Endothelial cell of umbilical vein (primary cell): ENCODE measurements at regions not wholly inside any gene's neighbourhood (a gene's known extent, or its start where the extent isn't known, plus 50 kb on each side); places are given as distances from the start of the nearest gene placed in this dataset.

Experiments used
- BruUV-seq: library from RNA; stranded (reverse); fragments of 400-500 nt; replicated peaks from 2 replicates; lab custom pipeline; 2021; lab: Mats Ljungman, UMichigan
- CTCF ChIA-PET: fragments of 300-600, 350-600 bp; sonication (Branson Sonifier 250); formaldehyde crosslinking; loops from one replicate; lab custom pipeline; 2021; ENCODE audit warnings: antibody characterized with exemption, inconsistent platforms; lab: Charles Lee
- POLR2A ChIA-PET: fragments of 300-600, 350-600 bp; sonication (Branson Sonifier 250); formaldehyde crosslinking; loops from one replicate; lab custom pipeline; 2021; ENCODE audit warnings: antibody characterized with exemption, inconsistent platforms; lab: Charles Lee
- DNase-seq: peaks from one replicate; pipeline ENCODE4 v3.0.0-alpha.2; 2011; ENCODE audit warnings: low read depth, low spot score
- FAIRE-seq: peaks from 2 replicates; lab custom pipeline; 2011; peaks lifted over from hg19 to GRCh38; lab: Jason Lieb, UNC
- H2AFZ ChIP-seq: 2 replicates; pipeline ENCODE4 v1.6.0; 2012; ENCODE audit warnings: low read depth, low read length, control low read depth, inconsistent platforms
- H3K27ac ChIP-seq: 2 replicates; pipeline ENCODE4 v1.5.1; 2011; ENCODE audit warnings: low read depth, mild to moderate bottlenecking, control low read depth, low read length, moderate library complexity; ENCODE audit not compliant: insufficient read depth
- H3K27me3 ChIP-seq, 2 experiments: 2 replicates each; pipeline versions ENCODE4 v1.6.0 to v1.6.1; 2011; ENCODE audit warnings: low read length in 2 of 2, mixed read lengths in 1 of 2; ENCODE audit not compliant: control insufficient read depth in 2 of 2, insufficient read depth in 2 of 2
- H3K36me3 ChIP-seq, 2 experiments: 2 replicates in 1 of 2; 3 replicates in 1 of 2; pipeline ENCODE4 v1.5.1; 2011; ENCODE audit warnings: low read length in 2 of 2, mild to moderate bottlenecking in 1 of 2, moderate library complexity in 1 of 2; ENCODE audit not compliant: control insufficient read depth in 2 of 2, insufficient read depth in 2 of 2; ENCODE audit errors: extremely low read depth in 1 of 2
- H3K4me1 ChIP-seq: 3 replicates; pipeline ENCODE4 v1.5.1; 2011; ENCODE audit warnings: mild to moderate bottlenecking, low read length; ENCODE audit not compliant: control insufficient read depth, insufficient read depth; ENCODE audit errors: extremely low read depth
- H3K4me2 ChIP-seq: 2 replicates; pipeline ENCODE4 v1.6.1; 2011; ENCODE audit warnings: low read length, control low read depth, mixed read lengths; ENCODE audit not compliant: insufficient read depth
- H3K4me3 ChIP-seq, 3 experiments: fragments of 200-600 bp in 1 of 3; sonication (generic), shearing (Covaris generic) in 1 of 3; replicated peaks in 1 of 3; 2 replicates each; pipeline ENCODE4 v1.5.1; 2011 to 2016; ENCODE audit warnings: control low read depth in 3 of 3, low read length in 3 of 3, mild to moderate bottlenecking in 2 of 3, inconsistent platforms in 1 of 3, low read depth in 1 of 3, moderate library complexity in 1 of 3; ENCODE audit not compliant: insufficient read depth in 1 of 3
- H3K79me2 ChIP-seq: 2 replicates; pipeline ENCODE4 v1.6.0; 2012; ENCODE audit warnings: low read length, inconsistent platforms; ENCODE audit not compliant: control insufficient read depth, insufficient read depth
- H3K9ac ChIP-seq: replicated peaks from 2 replicates; pipeline ENCODE3; 2011; ENCODE audit warnings: low read length, control low read depth; ENCODE audit not compliant: insufficient read depth; ENCODE audit errors: extremely low read depth
- H3K9me1 ChIP-seq: replicated peaks from 3 replicates; pipeline ENCODE4 v1.6.0; 2011; ENCODE audit warnings: mild to moderate bottlenecking, low read length; ENCODE audit not compliant: control insufficient read depth, insufficient read depth; ENCODE audit errors: extremely low read depth
- H3K9me3 ChIP-seq: replicated peaks from 2 replicates; pipeline ENCODE4 v1.5.1; 2012; ENCODE audit warnings: low read length, inconsistent platforms; ENCODE audit not compliant: control insufficient read depth, insufficient read depth
- H4K20me1 ChIP-seq: replicated peaks from 2 replicates; pipeline ENCODE3; 2011; ENCODE audit warnings: mild to moderate bottlenecking, low read length; ENCODE audit not compliant: control insufficient read depth, insufficient read depth; ENCODE audit errors: extremely low read depth
- EZH2 ChIP-seq: IDR thresholded peaks from 2 replicates; pipeline ENCODE4 v1.6.1; 2012; ENCODE audit warnings: borderline replicate concordance, low read depth, mild to moderate bottlenecking, moderate library complexity, low read length, inconsistent platforms; ENCODE audit not compliant: severe bottlenecking
- FOS ChIP-seq: IDR thresholded peaks from 2 replicates; pipeline ENCODE4 v1.6.1; 2011; ENCODE audit warnings: mild to moderate bottlenecking, low read length, moderate library complexity, borderline replicate concordance; ENCODE audit not compliant: insufficient read depth
- GATA2 ChIP-seq: IDR thresholded peaks from 2 replicates; pipeline ENCODE4 v1.7.0; 2011; ENCODE audit warnings: low read depth, mild to moderate bottlenecking, moderate library complexity, mixed read lengths, low read length; ENCODE audit not compliant: insufficient read length, insufficient read depth
- JUN ChIP-seq: IDR thresholded peaks from 2 replicates; pipeline ENCODE4 v1.6.1; 2011; ENCODE audit warnings: borderline replicate concordance, low read depth; ENCODE audit not compliant: insufficient read length, insufficient read depth
- MYC ChIP-seq: IDR thresholded peaks from one replicate; pipeline ENCODE4 v1.6.1; 2011; ENCODE audit warnings: mild to moderate bottlenecking, low read depth, low read length
- POLR2A ChIP-seq: IDR thresholded peaks from 2 replicates; pipeline ENCODE4 v1.6.1; 2012; ENCODE audit warnings: low read depth, mild to moderate bottlenecking, control low read depth, low read length
- POLR2AphosphoS5 ChIP-seq: IDR thresholded peaks from 2 replicates; pipeline ENCODE4 v1.6.1; 2012; ENCODE audit warnings: low read depth, mild to moderate bottlenecking, control low read depth, low read length, moderate library complexity; ENCODE audit not compliant: insufficient read depth
- dilution Hi-C: fragments of 300-500 bp; cut with MboI; formaldehyde crosslinking; loops from one replicate; pipeline ENCODE4 v1.15.0; 2019; ENCODE audit warnings: low sequenced_read_pairs; ENCODE audit not compliant: extremely low pct_ligation_motif_present
- intact Hi-C: fragments of 100-400 bp; cut with micrococcal nuclease; formaldehyde crosslinking; loops from one replicate; pipeline ENCODE4 v1.10.0; 2022
- TF ChIP-seq, protein P1 (sequence below): IDR thresholded peaks from 2 replicates; pipeline ENCODE4 v1.6.1; 2011; ENCODE audit not compliant: insufficient read depth, insufficient read length
- TF ChIP-seq, protein P2 (sequence below), 2 donors: IDR thresholded peaks; 1 replicate in 1 of 2; 2 replicates in 1 of 2; pipeline ENCODE4 v1.5.1; 2011; ENCODE audit warnings: low read length in 2 of 2, mild to moderate bottlenecking in 2 of 2, moderate library complexity in 2 of 2, control low read depth in 1 of 2, inconsistent platforms in 1 of 2, low read depth in 1 of 2; ENCODE audit not compliant: insufficient read depth in 1 of 2; ENCODE audit errors: extremely low read depth in 1 of 2

DNA sequence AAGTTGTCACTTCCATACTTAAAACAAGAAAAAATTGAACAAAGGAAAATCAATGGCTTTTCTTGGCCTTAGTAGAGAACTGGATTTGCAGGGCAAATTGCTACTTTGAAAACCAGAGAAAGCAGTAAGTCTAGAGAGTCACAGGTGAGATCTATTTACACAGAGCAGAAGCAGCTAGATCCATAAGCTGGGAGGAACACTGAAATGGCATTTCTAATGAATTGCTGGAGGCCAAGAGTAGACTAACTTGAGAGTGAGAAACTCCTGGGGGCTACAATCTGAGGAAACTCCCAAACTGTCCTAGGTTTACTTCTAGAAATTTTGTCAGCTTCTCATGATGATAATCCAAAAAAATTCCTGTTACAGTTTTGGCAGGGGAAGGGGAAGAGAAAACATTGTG is 133.3 kb downstream of the SPCS3 start:
- no peaks in the 10 kb centered on the region for H3K9me3 ChIP-seq
- no peak overlapping the region for H3K9ac ChIP-seq
- DNase-seq = no peak
- FAIRE-seq = no peak
- H3K36me3 ChIP-seq = no peaks in the 10 kb centered on the region
- no peaks in the 10 kb centered on the region for H3K9me1 ChIP-seq
- H3K27ac ChIP-seq = no peak overlapping the region
- H3K4me2 ChIP-seq = no peak overlapping the region
- H3K4me1 ChIP-seq = no peaks in the 10 kb centered on the region
- POLR2A ChIA-PET = no interaction called here
- no peaks in the 10 kb centered on the region for H3K79me2 ChIP-seq
- no peak overlapping the region for H2AFZ ChIP-seq
- BruUV-seq = no TSS peak
- CTCF ChIA-PET = no interaction called here
- no peaks in the 10 kb centered on the region for H3K27me3 ChIP-seq
- no peak overlapping the region for H3K4me3 ChIP-seq
- TF ChIP-seq EZH2 (no peak), POLR2AphosphoS5 (no peak), FOS (no peak), MYC (no peak), GATA2 (no peak), JUN (no peak), POLR2A (no peak)
- TF ChIP-seq, protein P1, sequence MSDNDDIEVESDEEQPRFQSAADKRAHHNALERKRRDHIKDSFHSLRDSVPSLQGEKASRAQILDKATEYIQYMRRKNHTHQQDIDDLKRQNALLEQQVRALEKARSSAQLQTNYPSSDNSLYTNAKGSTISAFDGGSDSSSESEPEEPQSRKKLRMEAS = no peak
- TF ChIP-seq, protein P2, sequence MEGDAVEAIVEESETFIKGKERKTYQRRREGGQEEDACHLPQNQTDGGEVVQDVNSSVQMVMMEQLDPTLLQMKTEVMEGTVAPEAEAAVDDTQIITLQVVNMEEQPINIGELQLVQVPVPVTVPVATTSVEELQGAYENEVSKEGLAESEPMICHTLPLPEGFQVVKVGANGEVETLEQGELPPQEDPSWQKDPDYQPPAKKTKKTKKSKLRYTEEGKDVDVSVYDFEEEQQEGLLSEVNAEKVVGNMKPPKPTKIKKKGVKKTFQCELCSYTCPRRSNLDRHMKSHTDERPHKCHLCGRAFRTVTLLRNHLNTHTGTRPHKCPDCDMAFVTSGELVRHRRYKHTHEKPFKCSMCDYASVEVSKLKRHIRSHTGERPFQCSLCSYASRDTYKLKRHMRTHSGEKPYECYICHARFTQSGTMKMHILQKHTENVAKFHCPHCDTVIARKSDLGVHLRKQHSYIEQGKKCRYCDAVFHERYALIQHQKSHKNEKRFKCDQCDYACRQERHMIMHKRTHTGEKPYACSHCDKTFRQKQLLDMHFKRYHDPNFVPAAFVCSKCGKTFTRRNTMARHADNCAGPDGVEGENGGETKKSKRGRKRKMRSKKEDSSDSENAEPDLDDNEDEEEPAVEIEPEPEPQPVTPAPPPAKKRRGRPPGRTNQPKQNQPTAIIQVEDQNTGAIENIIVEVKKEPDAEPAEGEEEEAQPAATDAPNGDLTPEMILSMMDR (IDR thresholded peaks at IDR 0.05; ENCODE audit: extremely low read depth in 1 of 2, insufficient read depth in 1 of 2, low read depth in 1 of 2, low read length in 2 of 2) = no peak
- intact Hi-C loops (no loop called here), dilution Hi-C loops (no loop called here)
- no peaks in the 10 kb centered on the region for H4K20me1 ChIP-seq
